K562 (cell line): ENCODE measurements at regions not wholly inside any gene's neighbourhood (a gene's known extent, or its start where the extent isn't known, plus 50 kb on each side); places are given as distances from the start of the nearest gene placed in this dataset.

ENCODE experiments used
- ATAC-seq: fragments of 200-7000 bp; cut with Tn5 transposase; 3 replicates; pipeline ENCODE4 v1.9.1; 2020; ENCODE audit warnings: moderate library complexity
- BruUV-seq: library from RNA; stranded (reverse); fragments of 400-500 nt; replicated peaks from 2 replicates; lab custom pipeline; 2021; lab: Mats Ljungman, UMichigan
- CTCF ChIA-PET: fragments of 300-600 bp; formaldehyde crosslinking; extraction: SDS; loops from one replicate; lab custom pipeline; 2021; ENCODE audit warnings: low intra/inter-chr PET ratio; lab: Yijun Ruan, JAX
- POLR2A ChIA-PET: fragments of 300-600, 350-650 bp; sonication (Branson Sonifier 250); formaldehyde crosslinking; extraction: SDS; loops from one replicate; lab custom pipeline; 2021; ENCODE audit warnings: antibody characterized with exemption, inconsistent platforms; lab: Yijun Ruan, JAX
- DNase-seq, 4 experiments: peaks; one replicate each; pipeline versions ENCODE4 v3.0.0 to v3.0.0-alpha.2; 2011 to 2018; ENCODE audit warnings: low spot score in 3 of 4, mixed read lengths in 3 of 4; ENCODE audit errors: extremely low read depth in 1 of 4
- FAIRE-seq: peaks from 2 replicates; lab custom pipeline; 2011; peaks lifted over from hg19 to GRCh38; lab: Jason Lieb, UNC
- H2AFZ ChIP-seq: 2 replicates; pipeline ENCODE4 v1.6.0; 2011; ENCODE audit warnings: low read depth, low read length, control low read depth, inconsistent platforms
- H3K27ac ChIP-seq: fragments of 200-600 bp; 3 replicates; pipeline ENCODE4 v1.8.0; 2011; ENCODE audit warnings: low read depth, mild to moderate bottlenecking, control low read depth, inconsistent platforms, low read length, moderate library complexity, mixed read lengths; ENCODE audit errors: extremely low read depth
- H3K27me3 ChIP-seq, 2 experiments: fragments of 300-600 bp in 1 of 2; 2 replicates in 1 of 2; 3 replicates in 1 of 2; pipeline versions ENCODE4 v1.6.0 to v1.8.0; 2011; ENCODE audit warnings: inconsistent platforms in 2 of 2, low read length in 2 of 2, mild to moderate bottlenecking in 1 of 2, mixed read lengths in 1 of 2, moderate library complexity in 1 of 2; ENCODE audit not compliant: control insufficient read depth in 2 of 2, insufficient read depth in 2 of 2
- H3K36me3 ChIP-seq: fragments of 300-600 bp; 3 replicates; pipeline ENCODE4 v1.8.0; 2011; ENCODE audit warnings: mild to moderate bottlenecking, low read length, inconsistent platforms; ENCODE audit not compliant: control insufficient read depth, insufficient read depth
- H3K4me1 ChIP-seq, 2 experiments: fragments of 200-600 bp in 1 of 2; replicated peaks in 1 of 2; 2 replicates in 1 of 2; 3 replicates in 1 of 2; pipeline versions ENCODE4 v1.5.1 to v1.8.0; 2011; ENCODE audit warnings: inconsistent platforms in 2 of 2, low read length in 2 of 2, mild to moderate bottlenecking in 1 of 2, mixed read lengths in 1 of 2, moderate library complexity in 1 of 2; ENCODE audit not compliant: control insufficient read depth in 2 of 2, insufficient read depth in 2 of 2
- H3K4me2 ChIP-seq: 2 replicates; pipeline ENCODE4 v1.6.1; 2011; ENCODE audit warnings: low read length, control low read depth, inconsistent platforms, mixed read lengths; ENCODE audit not compliant: insufficient read depth
- H3K4me3 ChIP-seq: fragments of 200-600 bp; sonication (generic), shearing (Covaris generic); 2 replicates; pipeline ENCODE4 v1.5.1; 2016; ENCODE audit warnings: control low read depth, inconsistent platforms
- H3K79me2 ChIP-seq: fragments of 200-600 bp; 3 replicates; pipeline ENCODE4 v1.8.0; 2011; ENCODE audit warnings: low read length, inconsistent platforms; ENCODE audit not compliant: control insufficient read depth, insufficient read depth
- H3K9ac ChIP-seq, 2 experiments: 2 replicates each; pipeline versions ENCODE4 v1.6.0 to v1.6.1; 2011; ENCODE audit warnings: low read depth in 2 of 2, low read length in 2 of 2, control low read depth in 1 of 2, inconsistent platforms in 1 of 2, mild to moderate bottlenecking in 1 of 2, mixed read lengths in 1 of 2; ENCODE audit not compliant: insufficient read depth in 1 of 2
- H3K9me1 ChIP-seq: one replicate; pipeline ENCODE4 v1.6.0; 2011; ENCODE audit warnings: inconsistent platforms, mild to moderate bottlenecking, low read length, moderate library complexity; ENCODE audit not compliant: control insufficient read depth, insufficient read depth
- H3K9me3 ChIP-seq: replicated peaks from 2 replicates; pipeline ENCODE4 v1.5.1; 2011; ENCODE audit warnings: low read depth, low read length, inconsistent platforms; ENCODE audit not compliant: control insufficient read depth, insufficient read depth
- H4K20me1 ChIP-seq: replicated peaks from 2 replicates; pipeline ENCODE4 v1.6.1; 2011; ENCODE audit warnings: low read length, inconsistent platforms, mixed read lengths; ENCODE audit not compliant: control insufficient read depth, insufficient read depth
- ARID2 ChIP-seq: fragments of 450-650 bp; IDR thresholded peaks from 2 replicates; pipeline ENCODE4 v1.6.1; 2017; ENCODE audit warnings: antibody characterized with exemption, mild to moderate bottlenecking
- FOXJ3 ChIP-seq: sonication (generic); formaldehyde crosslinking; IDR thresholded peaks from 2 replicates; pipeline ENCODE4 v1.4.0; 2020; ENCODE audit warnings: mild to moderate bottlenecking, missing genetic modification reagents
- HMGN3 ChIP-seq: IDR thresholded peaks from 2 replicates; pipeline ENCODE4 v1.6.1; 2011; ENCODE audit warnings: borderline replicate concordance, low read depth, mild to moderate bottlenecking, mixed read lengths, low read length; ENCODE audit not compliant: insufficient read length; ENCODE audit errors: extremely low read depth
- NONO ChIP-seq, 2 experiments: fragments of 200-400 bp in 1 of 2; fragments of 450-650 bp in 1 of 2; formaldehyde crosslinking in 1 of 2; IDR thresholded peaks; 2 replicates each; pipeline ENCODE4 v1.6.1; 2017; ENCODE audit warnings: low read depth in 2 of 2, mild to moderate bottlenecking in 2 of 2, moderate library complexity in 2 of 2, low read length in 1 of 2
- SRSF1 ChIP-seq: fragments of 200-400 bp; formaldehyde crosslinking; IDR thresholded peaks from 2 replicates; pipeline ENCODE4 v1.6.1; 2017; ENCODE audit warnings: mild to moderate bottlenecking, low read depth, low read length, moderate library complexity
- ZNF77 ChIP-seq: fragments of 250-450 bp; sonication (Bioruptor Pico); IDR thresholded peaks from 2 replicates; pipeline ENCODE4 v1.5.0; 2020
- WGBS: fragments of 100-300 bp; shearing (Covaris generic); methylation state at CpG from one replicate; pipeline ENCODE4 v1.1.6; 2016; ENCODE audit warnings: low coverage, mixed read lengths; ENCODE audit not compliant: insufficient coverage; ENCODE audit errors: missing lambda C conversion rate; 5-methylcytosine and 5-hydroxymethylcytosine counted together
- in situ Hi-C: fragments of 300-500 bp; cut with MboI; formaldehyde crosslinking; loops from 4 replicates; pipeline ENCODE4 v1.15.0; 2018; ENCODE audit warnings: inconsistent platforms, mixed read lengths
- intact Hi-C: fragments of 100-400 bp; cut with micrococcal nuclease; formaldehyde crosslinking; loops from 2 replicates; pipeline ENCODE4 v1.14.2; 2022
- TF ChIP-seq, protein P1 (sequence below): sonication (generic); formaldehyde crosslinking; IDR thresholded peaks from 2 replicates; pipeline ENCODE4 v1.8.1; 2023; ENCODE audit warnings: mild to moderate bottlenecking, missing genetic modification reagents
- TF ChIP-seq, protein P2 (sequence below): sonication (generic); formaldehyde crosslinking; IDR thresholded peaks from 2 replicates; pipeline ENCODE4 v1.8.0; 2022; ENCODE audit warnings: mild to moderate bottlenecking, missing genetic modification reagents

DNA sequence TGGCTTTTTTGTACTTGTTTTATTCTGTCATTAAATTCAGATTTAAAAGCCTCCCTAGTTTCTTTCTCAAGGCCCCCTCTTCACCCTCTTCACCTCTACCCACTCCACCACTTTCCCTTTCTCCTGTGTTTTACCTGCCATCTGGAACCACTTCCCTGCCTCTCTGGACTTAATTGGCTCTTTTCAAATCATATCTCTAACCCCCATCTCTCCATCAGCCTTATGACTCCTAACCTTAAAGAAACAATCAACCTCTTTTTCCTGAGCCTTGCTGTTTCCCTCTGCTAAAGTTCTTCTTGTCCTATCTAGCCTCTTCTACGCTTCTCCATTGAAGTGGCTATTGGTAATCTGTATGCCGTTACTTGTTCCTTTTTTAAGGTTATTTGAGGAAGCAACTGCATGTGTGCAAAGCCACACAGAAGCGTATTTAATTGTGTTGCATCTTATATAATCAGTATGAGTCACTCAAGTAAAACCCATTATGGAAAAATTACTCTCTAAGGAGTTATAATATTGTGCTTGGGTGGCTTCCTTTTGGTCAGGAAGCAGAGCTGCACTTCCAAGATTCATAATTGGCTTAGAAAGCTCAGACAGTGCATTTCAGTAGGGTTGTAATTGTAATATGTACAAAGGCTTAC lies 653.6 kb upstream of the ITGA1 start:
- POLR2A ChIA-PET, result no interaction called here

More for the DNA sequence above, 653.6 kb upstream of the ITGA1 start:
- intact Hi-C loops, result no loop called here
- Histone ChIP-seq H3K9me1 (no peaks in the 10 kb centered on the region), H3K36me3 (no peaks in the 10 kb centered on the region), H3K9me3 (no peaks in the 10 kb centered on the region), H2AFZ (no peak overlapping the region), H3K4me3 (no peak overlapping the region), H3K27me3 (no peaks in the 10 kb centered on the region), H3K79me2 (no peaks in the 10 kb centered on the region), H3K27ac (no peak overlapping the region), H3K4me2 (no peak overlapping the region), H3K4me1 (no peaks in the 10 kb centered on the region), H4K20me1 (no peaks in the 10 kb centered on the region), H3K9ac (no peak overlapping the region)
- WGBS, result 3% methylated on average over 3 of the region's 3 CpGs
- CTCF ChIA-PET, result no interaction called here
- no peak for DNase-seq
- no TSS peak for BruUV-seq
- in situ Hi-C loops, result no loop called here
- FAIRE-seq, result no peak
- TF ChIP-seq NONO (IDR thresholded peaks at IDR 0.05; ENCODE audit: low read depth in 2 of 2, low read length in 1 of 2), result no peak
- no peak for TF ChIP-seq ZNF77 (CRISPR knock-in tag)
- TF ChIP-seq, protein P1, sequence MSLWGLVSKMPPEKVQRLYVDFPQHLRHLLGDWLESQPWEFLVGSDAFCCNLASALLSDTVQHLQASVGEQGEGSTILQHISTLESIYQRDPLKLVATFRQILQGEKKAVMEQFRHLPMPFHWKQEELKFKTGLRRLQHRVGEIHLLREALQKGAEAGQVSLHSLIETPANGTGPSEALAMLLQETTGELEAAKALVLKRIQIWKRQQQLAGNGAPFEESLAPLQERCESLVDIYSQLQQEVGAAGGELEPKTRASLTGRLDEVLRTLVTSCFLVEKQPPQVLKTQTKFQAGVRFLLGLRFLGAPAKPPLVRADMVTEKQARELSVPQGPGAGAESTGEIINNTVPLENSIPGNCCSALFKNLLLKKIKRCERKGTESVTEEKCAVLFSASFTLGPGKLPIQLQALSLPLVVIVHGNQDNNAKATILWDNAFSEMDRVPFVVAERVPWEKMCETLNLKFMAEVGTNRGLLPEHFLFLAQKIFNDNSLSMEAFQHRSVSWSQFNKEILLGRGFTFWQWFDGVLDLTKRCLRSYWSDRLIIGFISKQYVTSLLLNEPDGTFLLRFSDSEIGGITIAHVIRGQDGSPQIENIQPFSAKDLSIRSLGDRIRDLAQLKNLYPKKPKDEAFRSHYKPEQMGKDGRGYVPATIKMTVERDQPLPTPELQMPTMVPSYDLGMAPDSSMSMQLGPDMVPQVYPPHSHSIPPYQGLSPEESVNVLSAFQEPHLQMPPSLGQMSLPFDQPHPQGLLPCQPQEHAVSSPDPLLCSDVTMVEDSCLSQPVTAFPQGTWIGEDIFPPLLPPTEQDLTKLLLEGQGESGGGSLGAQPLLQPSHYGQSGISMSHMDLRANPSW, result no peak
- no peak for TF ChIP-seq HMGN3
- no peak for TF ChIP-seq ARID2
- TF ChIP-seq SRSF1, result no peak
- TF ChIP-seq, protein P2, sequence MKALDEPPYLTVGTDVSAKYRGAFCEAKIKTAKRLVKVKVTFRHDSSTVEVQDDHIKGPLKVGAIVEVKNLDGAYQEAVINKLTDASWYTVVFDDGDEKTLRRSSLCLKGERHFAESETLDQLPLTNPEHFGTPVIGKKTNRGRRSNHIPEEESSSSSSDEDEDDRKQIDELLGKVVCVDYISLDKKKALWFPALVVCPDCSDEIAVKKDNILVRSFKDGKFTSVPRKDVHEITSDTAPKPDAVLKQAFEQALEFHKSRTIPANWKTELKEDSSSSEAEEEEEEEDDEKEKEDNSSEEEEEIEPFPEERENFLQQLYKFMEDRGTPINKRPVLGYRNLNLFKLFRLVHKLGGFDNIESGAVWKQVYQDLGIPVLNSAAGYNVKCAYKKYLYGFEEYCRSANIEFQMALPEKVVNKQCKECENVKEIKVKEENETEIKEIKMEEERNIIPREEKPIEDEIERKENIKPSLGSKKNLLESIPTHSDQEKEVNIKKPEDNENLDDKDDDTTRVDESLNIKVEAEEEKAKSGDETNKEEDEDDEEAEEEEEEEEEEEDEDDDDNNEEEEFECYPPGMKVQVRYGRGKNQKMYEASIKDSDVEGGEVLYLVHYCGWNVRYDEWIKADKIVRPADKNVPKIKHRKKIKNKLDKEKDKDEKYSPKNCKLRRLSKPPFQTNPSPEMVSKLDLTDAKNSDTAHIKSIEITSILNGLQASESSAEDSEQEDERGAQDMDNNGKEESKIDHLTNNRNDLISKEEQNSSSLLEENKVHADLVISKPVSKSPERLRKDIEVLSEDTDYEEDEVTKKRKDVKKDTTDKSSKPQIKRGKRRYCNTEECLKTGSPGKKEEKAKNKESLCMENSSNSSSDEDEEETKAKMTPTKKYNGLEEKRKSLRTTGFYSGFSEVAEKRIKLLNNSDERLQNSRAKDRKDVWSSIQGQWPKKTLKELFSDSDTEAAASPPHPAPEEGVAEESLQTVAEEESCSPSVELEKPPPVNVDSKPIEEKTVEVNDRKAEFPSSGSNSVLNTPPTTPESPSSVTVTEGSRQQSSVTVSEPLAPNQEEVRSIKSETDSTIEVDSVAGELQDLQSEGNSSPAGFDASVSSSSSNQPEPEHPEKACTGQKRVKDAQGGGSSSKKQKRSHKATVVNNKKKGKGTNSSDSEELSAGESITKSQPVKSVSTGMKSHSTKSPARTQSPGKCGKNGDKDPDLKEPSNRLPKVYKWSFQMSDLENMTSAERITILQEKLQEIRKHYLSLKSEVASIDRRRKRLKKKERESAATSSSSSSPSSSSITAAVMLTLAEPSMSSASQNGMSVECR (CRISPR knock-in tag), result no peak
- no peak for TF ChIP-seq FOXJ3 (CRISPR knock-in tag)
- no peak for ATAC-seq
